GM23338 (cell line): ENCODE measurements at regions not wholly inside any gene's neighbourhood (a gene's known extent, or its start where the extent isn't known, plus 50 kb on each side); places are given as distances from the start of the nearest gene placed in this dataset.

Experiments
- ATAC-seq: fragments of 200-7000 bp; cut with Tn5 transposase; 3 replicates; pipeline ENCODE4 v1.9.1; 2020
- DNase-seq: peaks from one replicate; pipeline ENCODE4 v3.0.0-alpha.2; 2015; ENCODE audit warnings: low spot score
- H2AFZ ChIP-seq: fragments of 200-600 bp; sonication (generic); 2 replicates; pipeline ENCODE4 v1.8.0; 2016; ENCODE audit warnings: antibody characterized with exemption, mild to moderate bottlenecking, moderate library complexity
- H3F3A ChIP-seq: fragments of 200-600 bp; sonication (generic); replicated peaks from 2 replicates; pipeline ENCODE4 v1.8.0; 2017; ENCODE audit warnings: antibody characterized with exemption, mixed run types, low read depth
- H3K27ac ChIP-seq: fragments of 200-600 bp; sonication (generic); 2 replicates; pipeline ENCODE4 v1.6.1; 2016; ENCODE audit warnings: low read depth
- H3K27me3 ChIP-seq: fragments of 200-600 bp; sonication (generic); 2 replicates; pipeline ENCODE4 v1.8.0; 2016; ENCODE audit warnings: mild to moderate bottlenecking, mixed run types, moderate library complexity; ENCODE audit not compliant: insufficient read depth
- H3K36me3 ChIP-seq: fragments of 200-600 bp; sonication (generic); 2 replicates; pipeline ENCODE4 v1.8.0; 2016; ENCODE audit warnings: mild to moderate bottlenecking; ENCODE audit not compliant: insufficient read depth
- H3K4me1 ChIP-seq: fragments of 200-600 bp; sonication (generic); 2 replicates; pipeline ENCODE4 v1.8.0; 2016; ENCODE audit warnings: mild to moderate bottlenecking, moderate library complexity; ENCODE audit not compliant: insufficient read depth
- H3K4me2 ChIP-seq: fragments of 200-600 bp; sonication (generic); 2 replicates; pipeline ENCODE4 v1.7.1; 2017; ENCODE audit warnings: mixed run types
- H3K4me3 ChIP-seq: fragments of 200-600 bp; sonication (generic); 2 replicates; pipeline ENCODE4 v1.6.1; 2016; ENCODE audit warnings: mixed run types
- H3K79me2 ChIP-seq: fragments of 200-600 bp; sonication (generic); replicated peaks from 2 replicates; pipeline ENCODE4 v1.8.0; 2017; ENCODE audit warnings: mild to moderate bottlenecking; ENCODE audit not compliant: insufficient read depth
- H3K9me2 ChIP-seq: fragments of 200-600 bp; sonication (generic); 2 replicates; pipeline ENCODE4 v1.8.0; 2017; ENCODE audit not compliant: insufficient read depth
- H4K20me1 ChIP-seq: fragments of 200-600 bp; sonication (generic); replicated peaks from 2 replicates; pipeline ENCODE4 v1.8.0; 2017; ENCODE audit warnings: mild to moderate bottlenecking; ENCODE audit not compliant: insufficient read depth
- H3K27ac Mint-ChIP-seq: 2 replicates; pipeline ENCODE4 v1.8.0; 2020; ENCODE audit warnings: inconsistent platforms, mild to moderate bottlenecking, moderate library complexity, mixed read lengths
- H3K27me3 Mint-ChIP-seq: 3 replicates; pipeline ENCODE4 v1.8.0; 2022; ENCODE audit warnings: low read depth, mild to moderate bottlenecking, moderate library complexity, mixed read lengths, inconsistent platforms; ENCODE audit not compliant: insufficient read depth, poor library complexity
- H3K36me3 Mint-ChIP-seq: 3 replicates; pipeline ENCODE4 v1.8.0; 2021; ENCODE audit warnings: low read depth, mild to moderate bottlenecking, inconsistent platforms, moderate library complexity, mixed read lengths
- H3K4me1 Mint-ChIP-seq: 3 replicates; pipeline ENCODE4 v1.8.0; 2020; ENCODE audit warnings: mild to moderate bottlenecking, inconsistent platforms, mixed read lengths
- H3K4me3 Mint-ChIP-seq: 3 replicates; pipeline ENCODE4 v1.8.0; 2021; ENCODE audit warnings: moderate library complexity, mild to moderate bottlenecking, inconsistent platforms, mixed read lengths
- H3K9me3 Mint-ChIP-seq: 3 replicates; pipeline ENCODE4 v1.8.0; 2020; ENCODE audit warnings: moderate library complexity, mild to moderate bottlenecking, inconsistent platforms, mixed read lengths
- CREB1 ChIP-seq: fragments of 250-450 bp; sonication (Bioruptor Pico); IDR thresholded peaks from 2 replicates; pipeline ENCODE4 v1.5.0; 2020; ENCODE audit warnings: low read depth, mild to moderate bottlenecking, moderate library complexity
- CTCF ChIP-seq, 2 experiments: fragments of 200-600 bp in 1 of 2; sonication (generic) in 1 of 2; conservative IDR thresholded peaks; 2 replicates each; pipeline versions ENCODE4 v1.5.1 to v1.6.1; 2016 to 2017; ENCODE audit warnings: antibody characterized with exemption in 2 of 2, low read depth in 2 of 2, mild to moderate bottlenecking in 2 of 2, moderate library complexity in 1 of 2
- ETS1 ChIP-seq: IDR thresholded peaks from 2 replicates; pipeline ENCODE4 v1.6.1; 2016; ENCODE audit warnings: antibody characterized with exemption
- EZH2 ChIP-seq: fragments of 200-600 bp; sonication (generic); IDR thresholded peaks from one replicate; pipeline ENCODE4 v1.8.0; 2017; ENCODE audit warnings: antibody characterized with exemption, mild to moderate bottlenecking, low read depth; ENCODE audit not compliant: unreplicated experiment
- EZH2phosphoT487 ChIP-seq: fragments of 200-600 bp; sonication (generic); IDR thresholded peaks from one replicate; pipeline ENCODE4 v1.8.1; 2018; ENCODE audit warnings: antibody characterized with exemption; ENCODE audit not compliant: unreplicated experiment
- JUNB ChIP-seq: IDR thresholded peaks from one replicate; pipeline ENCODE4 v1.6.1; 2016; ENCODE audit warnings: antibody characterized with exemption; ENCODE audit not compliant: unreplicated experiment
- NANOG ChIP-seq: IDR thresholded peaks from 2 replicates; pipeline ENCODE4 v1.6.1; 2016; ENCODE audit warnings: antibody characterized with exemption, borderline replicate concordance
- POLR2AphosphoS5 ChIP-seq: IDR thresholded peaks from 2 replicates; pipeline ENCODE4 v1.6.1; 2016; ENCODE audit warnings: antibody characterized with exemption, low read depth
- REST ChIP-seq: IDR thresholded peaks from one replicate; pipeline ENCODE4 v1.6.1; 2018; ENCODE audit warnings: antibody characterized with exemption; ENCODE audit not compliant: unreplicated experiment
- STAT1 ChIP-seq: IDR thresholded peaks from one replicate; pipeline ENCODE4 v1.6.1; 2016; ENCODE audit warnings: antibody characterized with exemption; ENCODE audit not compliant: unreplicated experiment
- ZNF114 ChIP-seq: fragments of 250-450 bp; sonication (Bioruptor Pico); IDR thresholded peaks from 2 replicates; pipeline ENCODE4 v1.5.0; 2020; ENCODE audit warnings: mild to moderate bottlenecking, moderate library complexity
- ZNF331 ChIP-seq: fragments of 250-450 bp; sonication (Bioruptor Pico); IDR thresholded peaks from 2 replicates; pipeline ENCODE4 v1.5.0; 2020; ENCODE audit warnings: low read depth, mild to moderate bottlenecking, moderate library complexity
- ZNF462 ChIP-seq: fragments of 250-450 bp; sonication (Bioruptor Pico); IDR thresholded peaks from 2 replicates; pipeline ENCODE4 v1.5.0; 2020; ENCODE audit warnings: mild to moderate bottlenecking, moderate library complexity

DNA sequence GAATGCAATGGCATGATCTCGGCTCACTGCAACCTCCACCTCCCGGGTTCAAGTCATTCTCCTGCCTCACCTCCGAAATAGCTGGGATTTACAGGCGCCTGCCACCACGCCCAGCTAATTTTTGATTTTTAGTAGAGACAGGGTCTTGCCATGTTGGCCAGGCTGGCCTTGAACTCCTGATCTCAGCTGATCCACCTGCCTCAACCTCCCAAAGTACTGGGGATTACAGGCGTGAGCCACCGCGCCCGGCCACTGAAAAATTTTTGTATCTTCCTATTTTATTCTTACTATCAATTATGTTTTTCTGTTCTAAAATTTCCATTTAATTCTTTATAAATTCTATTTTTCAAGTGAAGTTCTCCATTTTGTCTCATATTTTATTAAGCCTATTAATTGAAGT is 730.4 kb downstream of the EDEM1 start:
- ATAC-seq (no peak), DNase-seq (no peak)
- H3K27me3 ChIP-seq, result no peaks in the 10 kb centered on the region
- Mint-ChIP-seq H3K27me3 (peaks cover 2% of the 10 kb centered on the region), H3K4me3 (no peak overlapping the region), H3K4me1 (no peaks in the 10 kb centered on the region), H3K36me3 (peaks cover 10% of the 10 kb centered on the region; the same call in 2 of the 3 replicates), H3K27ac (no peak overlapping the region), H3K9me3 (peaks cover 57% of the 10 kb centered on the region)
- no peak overlapping the region for H3K4me2 ChIP-seq
- peaks cover 16% of the 10 kb centered on the region for H3K36me3 ChIP-seq
- no peaks in the 10 kb centered on the region for H3F3A ChIP-seq
- no peaks in the 10 kb centered on the region for H3K4me1 ChIP-seq
- H3K79me2 ChIP-seq, result no peaks in the 10 kb centered on the region
- no peaks in the 10 kb centered on the region for H4K20me1 ChIP-seq
- no peak overlapping the region for H2AFZ ChIP-seq
- TF ChIP-seq CTCF (conservative IDR thresholded peaks at IDR 0.05; ENCODE audit: low read depth in 2 of 2) (no peak), NANOG (no peak), ZNF462 (CRISPR knock-in tag) (no peak), CREB1 (CRISPR knock-in tag) (no peak), POLR2AphosphoS5 (no peak), REST (no peak), EZH2 (no peak), STAT1 (no peak), EZH2phosphoT487 (no peak), ETS1 (no peak), ZNF331 (CRISPR knock-in tag) (no peak), JUNB (no peak), ZNF114 (CRISPR knock-in tag) (no peak)
- H3K9me2 ChIP-seq, result no peaks in the 10 kb centered on the region
- H3K4me3 ChIP-seq, result no peak overlapping the region
- no peak overlapping the region for H3K27ac ChIP-seq
